HG03095 (cell line): ENCODE measurements at regions not wholly inside any gene's neighbourhood (a gene's known extent, or its start where the extent isn't known, plus 50 kb on each side); places are given as distances from the start of the nearest gene placed in this dataset.
"Not testable (repeated sequence)": the region's sequence is repeated elsewhere in the genome, so short reads cannot be mapped to it uniquely, and the experiment has no call there.

Experiments used
- ATAC-seq: cut with Tn5 transposase; IDR thresholded peaks from one replicate; pipeline ENCODE4 v1.9.1; 2021; ENCODE audit warnings: moderate library complexity; ENCODE audit not compliant: unreplicated experiment

DNA sequence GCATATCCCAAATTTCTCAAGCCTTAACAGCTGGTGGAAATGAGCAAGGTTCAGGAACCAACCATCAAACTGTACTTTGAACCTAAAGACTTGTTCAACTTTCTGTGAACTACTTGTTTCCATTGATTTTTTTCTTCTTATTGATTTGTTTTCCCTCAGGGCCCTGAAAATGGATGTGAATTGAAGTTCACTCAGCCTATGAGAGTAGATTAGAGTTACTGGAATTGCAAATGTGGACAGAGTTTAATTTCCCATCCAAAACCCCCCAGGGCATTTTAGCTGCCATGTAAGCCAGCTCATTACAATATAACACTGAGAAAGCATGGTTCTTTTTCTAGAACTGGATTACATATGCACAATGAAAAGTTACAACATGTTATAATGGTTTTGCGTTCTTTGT lies 1105.7 kb downstream of the REEP3 start:
- no peak for ATAC-seq

- no peak for ATAC-seq
These were observed 1109.3 kb downstream of the REEP3 start for GRCh38 chr10:64630534-64630933.

DNA sequence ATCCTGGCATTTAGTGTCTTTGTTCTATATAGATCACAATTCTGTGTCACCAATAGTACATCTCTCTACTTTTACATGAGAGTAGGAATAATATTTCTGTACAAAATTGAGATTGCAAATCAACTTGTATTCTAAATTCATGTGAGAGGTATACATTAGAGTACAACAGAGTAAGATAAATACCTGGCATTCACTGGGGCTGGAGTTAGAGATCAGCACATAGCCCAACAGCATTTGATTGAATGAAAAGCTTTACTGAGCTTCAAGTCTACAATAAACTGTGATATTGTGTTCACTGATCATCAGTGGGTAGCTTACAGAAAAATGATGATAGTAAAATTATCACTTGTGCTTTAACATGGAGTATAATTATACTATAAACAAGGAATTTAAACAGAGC lies 1114.7 kb downstream of the REEP3 start:
- ATAC-seq: no peak

DNA sequence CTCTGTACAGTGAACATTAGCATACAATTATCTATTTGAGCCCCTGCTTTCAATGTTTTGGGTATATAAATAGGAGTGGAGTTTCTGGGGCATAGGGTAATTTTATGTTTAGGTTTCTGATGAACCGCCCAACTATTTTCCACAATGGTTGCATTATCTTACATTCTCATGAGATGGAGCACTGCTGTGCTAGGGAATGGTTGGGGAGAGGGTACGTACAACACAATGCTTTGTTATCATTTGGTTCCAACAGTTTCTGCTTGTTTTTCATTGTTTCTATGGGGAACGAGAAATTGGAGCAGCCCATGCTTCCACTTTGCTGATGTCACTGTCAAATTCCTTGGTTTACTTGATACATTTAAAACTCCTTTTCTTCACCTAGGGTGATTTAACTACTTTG lies 1115.3 kb downstream of the REEP3 start:
- ATAC-seq: no peak

DNA sequence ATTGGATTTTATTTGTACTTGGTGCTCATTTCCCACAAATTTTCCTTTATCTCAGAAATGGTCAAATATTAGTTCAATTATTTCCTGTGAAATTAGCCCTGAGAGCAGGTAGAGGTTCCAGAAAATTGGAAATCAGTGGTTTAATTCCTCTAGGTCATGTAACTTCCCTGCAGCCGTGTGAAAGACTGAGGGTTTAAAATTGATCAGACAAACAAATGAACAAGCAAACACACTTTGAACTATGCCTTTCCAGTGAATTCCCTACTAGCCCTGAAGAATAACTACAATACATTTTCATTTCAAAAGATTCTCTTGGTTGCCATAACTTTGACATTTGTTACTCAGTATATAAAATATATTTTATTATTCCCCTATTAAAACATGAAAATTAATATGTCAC lies 1116.7 kb downstream of the REEP3 start:
- no peak for ATAC-seq

DNA sequence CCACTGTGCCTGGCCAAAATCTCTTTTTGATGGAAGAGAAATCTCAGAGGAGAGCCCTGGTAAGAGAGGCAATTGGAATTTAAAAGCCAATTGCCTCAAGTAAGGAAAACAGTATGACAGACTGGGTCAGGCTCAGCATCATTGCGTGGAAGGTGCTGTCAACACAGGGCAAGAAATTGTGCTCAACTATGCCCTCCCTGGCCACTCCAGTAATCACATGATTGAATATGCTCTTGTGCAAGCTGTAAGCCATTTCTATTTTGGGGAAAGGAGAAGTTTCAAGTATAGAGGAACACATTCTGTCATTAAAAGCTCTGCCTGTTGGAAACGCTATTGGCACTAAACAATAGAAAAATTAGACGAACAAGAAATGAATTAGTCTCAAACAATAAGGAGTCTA lies 1127.7 kb downstream of the REEP3 start:
- ATAC-seq: no peak

DNA sequence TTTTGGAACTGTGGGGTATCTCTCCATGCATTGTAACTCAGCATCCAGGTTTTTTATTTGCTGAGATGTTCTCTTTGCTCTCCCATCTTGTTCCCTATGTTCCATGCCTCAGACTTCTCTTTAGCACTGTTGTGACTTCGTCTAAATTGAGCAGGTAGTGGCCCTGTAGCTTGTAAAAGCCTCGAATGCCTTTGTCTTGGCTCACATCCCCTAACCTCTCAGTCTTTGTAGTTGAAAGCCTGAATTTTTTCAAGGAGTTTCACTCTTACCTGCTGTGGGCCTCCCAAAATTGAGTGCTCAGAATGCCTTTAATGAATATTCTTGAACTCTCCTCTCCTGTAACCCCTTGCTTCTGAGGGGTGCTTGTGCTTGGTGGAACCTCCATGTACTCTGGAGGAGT lies 1137.3 kb downstream of the REEP3 start:
- no peak for ATAC-seq

DNA sequence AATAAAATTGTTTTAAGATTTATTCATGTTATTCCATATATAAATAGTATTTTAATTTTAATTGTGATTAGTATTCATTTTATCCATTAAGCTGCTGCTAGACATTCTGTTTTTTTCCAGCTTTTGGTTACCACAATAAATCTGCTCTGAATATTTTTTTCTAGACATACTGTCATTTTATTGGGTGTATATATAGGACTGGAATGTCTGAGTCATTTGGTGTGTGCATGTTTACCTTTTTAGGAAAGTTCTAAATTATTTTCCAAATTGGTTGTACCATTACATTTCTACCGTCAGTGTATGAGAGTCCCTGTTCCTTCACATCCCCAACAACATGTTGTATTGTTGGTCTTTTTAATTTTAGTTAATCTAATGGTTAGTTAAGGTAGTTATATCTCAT lies 1138.1 kb downstream of the REEP3 start:
- ATAC-seq: no peak

DNA sequence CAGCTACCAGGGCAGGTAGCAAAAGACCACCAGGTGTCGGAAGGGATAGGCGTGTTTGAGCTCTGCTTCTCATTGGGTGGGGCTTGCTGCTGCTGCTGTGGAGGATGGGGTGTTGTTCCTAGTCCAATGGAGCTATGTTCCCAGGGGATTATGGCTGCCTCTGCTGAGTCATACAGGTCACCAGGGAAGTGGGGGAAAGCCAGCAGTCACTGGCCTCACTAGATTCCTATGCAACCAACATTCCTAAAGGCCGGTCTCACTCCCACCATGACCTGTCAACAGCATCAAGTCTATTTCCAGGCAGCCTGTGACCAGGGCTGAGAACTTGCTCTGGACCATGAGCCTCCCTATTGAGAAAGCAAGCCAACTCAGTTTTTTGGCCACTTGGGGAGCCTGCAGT lies 1160.8 kb downstream of the REEP3 start:
- ATAC-seq: no peak

DNA sequence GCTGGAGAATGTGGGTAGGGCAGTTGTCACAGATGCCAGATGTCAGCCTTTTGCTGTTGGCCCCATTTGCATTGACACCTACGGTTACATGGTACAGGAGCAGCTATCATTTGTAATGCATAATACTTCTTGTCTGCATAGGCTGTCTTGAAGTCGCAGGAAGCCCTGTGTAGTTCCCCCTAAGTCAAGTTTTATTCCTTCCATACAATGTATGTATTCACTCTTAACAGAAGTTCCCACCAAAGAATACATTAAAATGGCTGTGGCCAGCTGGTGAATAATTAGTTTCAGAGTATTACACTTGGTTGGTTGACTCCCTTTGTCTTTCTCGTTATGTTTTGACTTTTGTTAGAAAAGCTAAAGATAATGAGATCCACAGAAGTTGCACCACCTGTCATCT lies 1169.0 kb downstream of the REEP3 start:
- ATAC-seq: no peak

DNA sequence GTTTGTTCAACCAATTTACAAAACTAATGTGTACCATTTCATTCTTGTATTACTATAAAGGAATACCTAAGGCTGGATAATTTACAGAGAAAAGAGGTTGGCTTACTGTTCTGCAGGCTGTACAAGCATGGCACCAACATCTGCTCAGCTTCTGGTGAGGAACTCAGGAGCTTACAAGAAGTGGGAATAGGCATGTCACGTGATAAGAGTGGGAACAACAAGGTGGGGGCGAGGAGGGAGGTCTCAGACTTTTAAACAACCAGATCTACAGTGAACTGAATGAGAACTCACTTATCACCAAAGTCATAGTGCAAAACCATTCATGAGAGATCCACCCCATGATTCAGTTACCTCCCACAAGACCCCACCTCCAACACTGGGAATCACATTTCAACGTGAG lies 1178.0 kb downstream of the REEP3 start:
- ATAC-seq: no peak

GRCh38 chr10:64702086-64702485 lies 1180.9 kb downstream of the REEP3 start:
- ATAC-seq: not testable (repeated sequence)

DNA sequence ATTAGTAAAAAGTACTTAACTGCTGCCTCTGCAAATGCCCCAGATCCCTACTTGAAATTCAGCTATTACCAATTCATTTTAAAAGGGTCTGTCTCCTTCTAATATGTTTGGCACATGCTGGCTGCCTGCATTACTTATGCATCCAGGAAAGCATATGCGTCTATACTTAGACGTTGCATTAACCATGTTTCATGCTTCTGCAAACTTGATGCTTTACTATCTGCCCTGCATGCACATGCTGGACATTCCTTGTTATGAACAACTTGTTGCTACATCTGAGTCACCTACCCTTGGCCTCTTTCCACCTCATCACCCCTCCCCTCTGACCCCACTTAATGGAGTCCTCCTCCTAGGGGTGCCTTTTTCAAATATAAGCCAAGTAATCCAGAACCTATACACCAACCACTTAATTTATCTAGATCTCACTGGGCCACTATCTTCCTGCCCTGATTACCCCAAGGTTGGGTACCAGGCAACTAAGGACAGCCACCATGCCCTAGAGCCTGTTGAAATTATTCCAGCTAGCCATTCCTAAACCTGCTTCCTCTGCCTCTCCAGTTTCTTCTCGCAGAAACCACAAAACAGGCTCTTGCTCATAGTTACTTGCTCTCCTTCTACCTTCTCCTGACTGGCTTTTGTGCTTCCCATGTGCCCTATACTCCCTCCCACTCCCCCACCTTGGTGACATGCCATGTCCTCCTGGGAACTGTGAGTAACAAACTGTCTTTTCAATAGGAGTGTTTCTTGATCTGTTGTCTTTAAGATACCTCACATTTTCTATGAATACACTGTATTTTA lies 1187.9 kb downstream of the REEP3 start:
- ATAC-seq: no peak

DNA sequence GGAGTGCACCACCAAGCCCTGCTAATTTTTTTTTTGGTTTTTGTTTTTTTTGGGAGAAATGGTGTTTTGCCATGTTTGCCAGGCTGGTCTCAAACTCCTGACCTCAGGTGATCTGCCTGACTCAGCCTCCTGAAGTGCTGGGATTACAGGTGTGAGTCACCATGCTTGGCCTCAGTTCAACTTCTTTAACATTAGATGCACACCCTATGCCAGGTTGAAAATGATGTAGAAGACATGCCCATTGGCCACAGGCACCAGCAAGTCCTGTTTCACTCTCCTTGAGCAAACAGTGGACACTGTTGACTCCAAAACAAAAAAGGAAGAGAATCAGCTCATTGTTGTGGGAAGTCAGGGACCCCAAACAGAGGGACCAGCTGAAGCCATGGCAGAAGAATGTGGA lies 1205.3 kb downstream of the REEP3 start:
- no peak for ATAC-seq

GRCh38 chr10:64731016-64731415 lies 1209.8 kb downstream of the REEP3 start:
- ATAC-seq: no peak

- no peak for ATAC-seq
These were observed 1211.3 kb downstream of the REEP3 start for GRCh38 chr10:64732372-64732957.

DNA sequence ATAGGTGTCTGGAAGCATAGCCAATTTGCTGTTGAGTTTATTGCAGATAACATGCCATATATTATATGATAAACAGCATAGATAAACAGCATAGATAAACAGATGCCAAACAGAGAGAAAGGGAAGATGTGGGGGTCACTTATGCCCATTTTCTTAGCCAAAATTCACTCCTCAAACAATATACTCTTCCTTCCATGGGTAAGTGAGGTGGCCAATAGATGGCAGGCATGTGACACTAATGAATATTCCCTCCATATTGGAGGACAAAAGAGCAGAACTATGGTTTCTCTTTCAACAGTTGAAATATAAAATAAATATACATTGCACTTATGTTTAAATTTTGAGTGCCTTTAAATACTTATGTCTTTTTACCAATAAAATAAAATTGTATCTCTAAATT lies 1212.8 kb downstream of the REEP3 start:
- ATAC-seq: no peak

GRCh38 chr10:64738462-64738861 lies 1217.3 kb downstream of the REEP3 start:
- no peak for ATAC-seq

- ATAC-seq: no peak
These were observed 1224.4 kb downstream of the REEP3 start for GRCh38 chr10:64745565-64745964.

DNA sequence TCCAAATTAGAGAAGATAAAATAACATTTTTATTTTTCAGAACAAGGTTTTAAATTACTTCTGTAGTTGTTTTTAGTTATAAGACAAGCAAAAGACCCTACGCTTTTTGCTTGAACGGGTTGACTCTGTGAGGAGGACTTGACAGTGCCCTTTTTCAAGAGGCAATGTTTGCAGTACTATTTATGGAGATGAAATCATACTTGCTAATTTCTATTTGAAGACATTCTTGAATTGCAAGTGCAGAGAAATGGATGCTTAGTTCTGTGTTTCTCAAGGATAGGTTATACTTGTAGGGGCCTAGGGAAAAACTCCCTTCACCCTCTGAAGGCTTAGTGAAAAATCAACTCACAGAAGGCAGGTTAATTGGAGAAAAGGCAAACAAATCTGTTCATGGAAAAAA lies 1229.5 kb downstream of the REEP3 start:
- ATAC-seq: no peak

DNA sequence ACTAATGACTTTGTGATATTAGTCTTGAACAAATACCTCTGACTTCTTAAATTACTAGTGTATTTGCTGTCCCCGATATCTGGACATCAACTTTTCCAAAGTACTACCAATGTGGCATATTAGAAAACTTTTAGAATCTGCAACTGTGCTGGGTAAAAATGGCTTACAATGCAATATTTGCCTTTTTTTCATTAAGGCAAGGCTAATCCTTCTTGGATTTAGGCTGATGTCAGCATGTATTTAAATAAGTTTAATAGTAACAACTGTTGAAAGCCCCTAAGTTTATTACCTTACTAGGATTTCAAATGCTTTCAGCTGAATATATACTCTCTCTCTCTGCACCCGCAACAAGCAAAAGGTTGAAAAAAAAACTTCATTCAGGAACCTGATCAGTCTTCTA lies 1232.3 kb downstream of the REEP3 start:
- ATAC-seq: no peak

DNA sequence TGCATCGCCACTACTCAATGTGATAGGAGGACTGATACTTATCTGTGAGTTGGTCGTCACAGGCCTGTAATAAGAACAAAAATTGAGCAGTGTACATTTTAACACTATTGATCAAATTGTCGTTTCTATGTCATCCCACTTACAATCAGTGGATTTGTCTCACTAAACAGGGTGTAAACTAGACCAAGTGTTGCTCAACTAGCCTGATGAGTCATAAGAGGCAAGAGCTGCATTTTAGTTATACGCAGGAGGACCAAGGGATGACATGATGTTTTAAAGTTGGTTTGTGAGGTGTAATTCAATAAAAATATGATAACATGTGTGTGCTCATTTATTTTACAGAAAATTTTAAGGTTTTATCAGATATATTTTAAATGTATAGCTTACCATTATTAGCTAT lies 1239.2 kb downstream of the REEP3 start:
- ATAC-seq: no peak

GRCh38 chr10:64762861-64763260 lies 1241.7 kb downstream of the REEP3 start:
- no peak for ATAC-seq
